ENCODE measurements at regions not wholly inside any gene's neighbourhood (a gene's known extent, or its start where the extent isn't known, plus 50 kb on each side); places are given as distances from the start of the nearest gene placed in this dataset.

GRCh38 chr3:80554304-80554703 lies 786.5 kb upstream of the ROBO1 start:
- H3K4me3 ChIP-seq (replicated peaks; ENCODE audit: low read depth, low read length): no peak overlapping the region
- no peak for DNase-seq (ENCODE audit: extremely low read depth, low read depth)
- no peak for TF ChIP-seq CTCF (IDR thresholded peaks at IDR 0.05; ENCODE audit: low read depth, low read length, missing control alignments)

- DNase-seq (ENCODE audit: extremely low read depth, low read depth): no peak
- TF ChIP-seq CTCF (IDR thresholded peaks at IDR 0.05; ENCODE audit: low read depth, low read length, missing control alignments): no peak
- no peak overlapping the region for H3K4me3 ChIP-seq (replicated peaks; ENCODE audit: low read depth, low read length)
Observed at GRCh38 chr3:80553211-80553610, 785.4 kb upstream of the ROBO1 start.

GRCh38 chr3:80550174-80550573 lies 782.4 kb upstream of the ROBO1 start:
- no peak for DNase-seq (ENCODE audit: extremely low read depth, low read depth)
- H3K4me3 ChIP-seq (replicated peaks; ENCODE audit: low read depth, low read length): no peak overlapping the region
- TF ChIP-seq CTCF (IDR thresholded peaks at IDR 0.05; ENCODE audit: low read depth, low read length, missing control alignments): no peak

GRCh38 chr3:80549173-80549572 lies 781.4 kb upstream of the ROBO1 start:
- no peak for DNase-seq (ENCODE audit: extremely low read depth, low read depth)
- no peak for TF ChIP-seq CTCF (IDR thresholded peaks at IDR 0.05; ENCODE audit: low read depth, low read length, missing control alignments)
- no peak overlapping the region for H3K4me3 ChIP-seq (replicated peaks; ENCODE audit: low read depth, low read length)

GRCh38 chr3:80543154-80543553 lies 775.4 kb upstream of the ROBO1 start:
- no peak for TF ChIP-seq CTCF (IDR thresholded peaks at IDR 0.05; ENCODE audit: low read depth, low read length, missing control alignments)

GRCh38 chr3:80542456-80542855 lies 774.7 kb upstream of the ROBO1 start:
- TF ChIP-seq CTCF (IDR thresholded peaks at IDR 0.05; ENCODE audit: low read depth, low read length, missing control alignments): no peak
- DNase-seq (ENCODE audit: extremely low read depth, low read depth): no peak
- H3K4me3 ChIP-seq (replicated peaks; ENCODE audit: low read depth, low read length): no peak overlapping the region

More at GRCh38 chr3:80543154-80543553, 775.4 kb upstream of the ROBO1 start:
- no peak for DNase-seq (ENCODE audit: extremely low read depth, low read depth)
- H3K4me3 ChIP-seq (replicated peaks; ENCODE audit: low read depth, low read length): no peak overlapping the region

GRCh38 chr3:80537680-80538079 lies 769.9 kb upstream of the ROBO1 start:
- no peak for DNase-seq (ENCODE audit: extremely low read depth, low read depth)
- no peak for TF ChIP-seq CTCF (IDR thresholded peaks at IDR 0.05; ENCODE audit: low read depth, low read length, missing control alignments)
- H3K4me3 ChIP-seq (replicated peaks; ENCODE audit: low read depth, low read length): no peak overlapping the region
